ENCODE measurements at regions not wholly inside any gene's neighbourhood (a gene's known extent, or its start where the extent isn't known, plus 50 kb on each side); places are given as distances from the start of the nearest gene placed in this dataset.

DNA sequence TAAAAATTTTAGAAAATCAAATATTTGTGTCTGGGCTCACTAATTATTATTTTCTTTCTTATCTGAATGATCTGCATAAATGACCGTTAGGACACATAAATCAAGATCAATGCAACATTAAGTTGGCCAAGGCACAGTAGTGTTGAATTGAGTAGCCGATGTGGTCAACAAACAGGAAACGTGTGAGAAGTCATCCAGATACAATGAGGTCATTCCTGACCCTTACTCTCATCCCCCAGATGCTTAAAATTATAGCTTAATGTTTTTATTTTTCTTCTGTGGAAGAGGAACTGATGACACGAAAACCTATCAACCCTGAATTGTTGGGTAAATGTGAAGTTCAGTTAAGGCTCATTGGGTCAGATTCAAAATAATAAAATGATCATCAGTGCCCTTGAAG is 222.9 kb downstream of the RFC3 start:
- DNase-seq (ENCODE audit: low read depth) = no peak

DNA sequence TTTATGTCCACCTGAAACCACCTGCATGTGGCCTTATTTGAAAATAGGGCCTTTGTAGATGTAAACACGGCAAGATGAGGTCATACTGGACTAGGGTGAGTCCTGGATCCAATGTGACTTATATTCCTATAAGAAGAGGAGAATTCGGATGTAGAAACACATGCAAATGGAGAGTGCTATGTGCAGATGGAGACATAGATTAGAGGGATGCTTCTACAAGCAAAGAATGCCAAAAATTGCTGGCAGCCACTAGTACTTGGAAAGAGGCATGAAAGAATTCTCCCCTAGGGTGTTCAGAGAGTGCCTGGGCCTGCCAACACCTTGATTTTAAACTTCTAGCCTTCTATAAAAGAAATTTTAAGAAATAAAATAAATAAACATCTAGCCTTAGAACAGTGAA is 226.1 kb downstream of the RFC3 start:
- peak; percentile 86 for DNase-seq (ENCODE audit: low read depth)

DNA sequence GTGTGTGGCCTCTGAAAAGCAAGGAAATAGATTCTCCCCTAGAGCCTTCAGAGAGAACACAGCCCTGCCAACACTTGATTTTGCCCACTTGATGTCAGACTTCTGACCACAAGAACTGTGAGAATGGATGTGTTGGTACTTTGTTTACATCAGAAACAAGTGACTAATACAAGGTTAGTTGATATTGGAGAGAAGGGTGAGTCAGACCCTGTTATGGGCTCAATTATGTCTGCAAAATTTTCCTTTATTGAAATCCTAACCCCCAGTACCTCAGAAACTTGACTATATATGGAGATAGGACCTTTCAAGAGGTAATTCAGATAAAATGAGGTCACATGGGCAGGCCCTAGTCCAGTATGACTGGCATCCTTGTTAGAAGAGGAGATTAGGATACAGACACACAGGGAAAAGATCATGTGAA is 226.7 kb downstream of the RFC3 start:
- peak; percentile 94 for DNase-seq (ENCODE audit: low read depth)

DNA sequence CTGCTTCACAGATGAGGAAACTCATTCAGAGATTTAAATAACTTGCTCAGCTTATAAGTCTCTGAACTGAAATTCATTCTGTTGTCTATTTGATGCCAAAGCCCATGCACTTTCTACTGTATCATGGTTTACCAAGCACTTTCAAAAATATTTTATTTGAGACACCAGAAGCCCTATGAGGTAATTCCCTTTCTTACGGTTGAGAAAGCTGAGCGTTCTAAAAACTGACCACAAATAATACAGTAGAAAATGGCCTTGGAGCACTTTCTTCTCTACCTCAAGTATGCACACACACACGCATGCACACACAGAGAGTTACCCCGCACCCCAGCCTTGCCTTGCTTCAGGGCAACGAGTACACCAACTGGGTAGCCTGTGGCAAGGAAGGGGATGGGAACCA is 228.5 kb downstream of the RFC3 start:
- DNase-seq (ENCODE audit: low read depth) = peak; percentile 6

DNA sequence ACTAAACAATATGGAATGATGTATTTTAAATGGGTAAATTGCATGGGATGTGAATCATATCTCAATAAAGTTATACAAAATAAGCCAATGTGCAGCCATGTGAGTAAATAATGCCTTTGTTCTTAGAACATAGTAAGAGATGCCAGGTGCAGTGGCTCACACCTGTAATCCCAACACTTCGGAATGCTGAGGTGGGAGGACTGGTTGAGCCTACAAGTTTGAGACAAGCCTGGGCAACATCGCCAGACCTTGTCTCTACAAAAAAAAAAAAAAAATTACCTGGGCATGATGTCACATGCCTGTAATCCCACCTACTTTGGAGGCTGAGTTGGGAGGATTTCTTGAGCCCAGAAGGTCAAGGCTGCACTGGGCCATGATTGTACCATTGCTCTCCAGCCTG is 230.7 kb downstream of the RFC3 start:
- DNase-seq (ENCODE audit: low read depth) = no peak

DNA sequence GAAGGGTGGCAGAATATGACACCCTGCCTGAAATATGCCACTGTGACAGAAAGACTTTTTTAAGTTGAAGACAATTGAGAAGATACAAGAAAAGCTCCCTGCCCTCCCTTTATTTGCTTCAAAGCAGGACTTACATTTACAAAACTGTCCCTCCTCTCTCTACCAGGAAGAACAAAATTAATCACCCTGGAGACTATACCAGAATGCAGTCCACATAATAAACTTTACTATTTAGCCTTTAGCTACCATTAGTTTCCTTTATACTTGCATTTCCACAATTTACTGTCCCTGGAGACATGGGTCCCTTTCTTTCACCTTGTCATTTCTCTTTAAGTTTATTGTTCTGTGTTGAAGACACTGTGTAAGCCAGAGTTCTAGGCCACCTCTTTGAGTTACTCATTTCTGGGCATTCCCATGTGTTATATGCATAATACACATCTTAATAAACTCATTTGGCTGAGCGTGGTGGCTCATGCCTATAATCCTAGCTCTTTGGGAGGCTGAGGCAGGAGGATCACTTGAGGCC is 238.8 kb downstream of the RFC3 start:
- no peak for DNase-seq (ENCODE audit: low read depth)

DNA sequence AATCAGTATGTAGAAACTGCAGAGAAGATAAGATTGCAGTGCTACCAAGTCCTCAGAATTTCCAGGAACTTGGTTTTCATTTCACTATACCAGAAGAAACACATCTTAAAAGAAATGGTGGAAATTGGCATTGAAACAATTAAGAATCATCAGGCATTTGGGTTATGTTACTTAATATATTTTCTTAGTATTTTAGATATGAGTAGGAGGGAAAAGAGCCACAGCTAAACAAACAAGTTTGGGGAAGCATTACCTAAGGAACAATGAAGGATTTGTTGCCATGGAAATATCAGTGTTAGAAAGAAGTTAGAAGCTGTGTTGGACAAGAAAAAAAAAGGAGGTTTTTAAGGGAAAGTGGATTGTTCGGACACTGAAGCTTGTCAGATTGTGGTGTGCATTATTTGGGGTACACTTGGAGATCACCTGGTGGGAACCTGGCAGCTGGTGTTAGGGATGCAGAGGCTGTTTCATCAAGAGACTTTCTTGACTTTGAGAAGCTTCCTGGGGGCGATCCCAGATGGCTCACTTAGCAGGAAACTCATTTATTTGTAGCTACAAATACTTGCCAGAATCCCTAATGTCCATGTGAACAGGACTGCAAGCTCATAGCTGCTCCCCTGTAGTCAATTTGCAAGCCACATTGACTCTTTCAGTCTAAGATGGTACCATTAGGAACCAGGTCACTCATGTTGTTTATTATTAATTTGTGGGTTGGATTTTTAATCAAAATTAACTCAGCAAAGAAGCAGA is 246.7 kb downstream of the RFC3 start:
- DNase-seq (ENCODE audit: low read depth) = no peak

DNA sequence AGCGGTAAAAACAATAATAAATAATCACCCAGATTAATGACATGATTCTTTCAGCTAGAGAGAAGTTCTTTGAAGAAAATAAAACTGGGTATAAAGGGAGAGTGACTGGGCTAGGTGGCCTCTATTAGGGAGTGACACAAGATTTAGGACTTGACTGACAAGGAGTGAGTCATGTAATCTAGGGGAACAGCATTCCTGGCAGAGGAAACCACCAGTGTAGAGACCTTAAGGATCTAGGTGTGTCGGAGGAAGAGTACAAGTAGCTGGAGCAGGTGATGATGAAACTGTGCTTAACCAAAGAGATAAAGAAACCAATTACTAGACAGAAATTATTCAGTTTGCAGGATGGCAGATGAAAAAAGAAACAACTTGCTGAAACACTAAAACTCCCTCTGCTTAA is 248.0 kb downstream of the RFC3 start:
- DNase-seq (ENCODE audit: low read depth) = no peak

DNA sequence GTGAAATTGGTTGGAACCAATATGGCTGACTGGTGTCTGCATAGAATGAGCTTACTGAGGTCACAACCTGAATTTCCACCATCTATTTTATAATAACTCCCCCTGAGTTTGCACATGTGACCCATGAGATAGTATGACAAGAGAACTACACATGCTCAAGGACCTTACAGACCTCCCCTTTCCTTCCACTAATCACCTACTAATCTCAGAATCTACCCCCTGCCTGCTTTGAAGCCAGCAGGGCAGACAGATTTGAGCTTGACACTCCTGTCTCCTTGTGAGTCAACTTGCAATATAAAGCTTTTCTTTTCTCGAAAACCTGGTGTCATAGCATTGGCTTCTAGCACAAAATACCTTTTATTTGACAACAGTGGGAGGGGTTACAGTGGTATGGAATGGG is 248.4 kb downstream of the RFC3 start:
- DNase-seq (ENCODE audit: low read depth) = no peak

DNA sequence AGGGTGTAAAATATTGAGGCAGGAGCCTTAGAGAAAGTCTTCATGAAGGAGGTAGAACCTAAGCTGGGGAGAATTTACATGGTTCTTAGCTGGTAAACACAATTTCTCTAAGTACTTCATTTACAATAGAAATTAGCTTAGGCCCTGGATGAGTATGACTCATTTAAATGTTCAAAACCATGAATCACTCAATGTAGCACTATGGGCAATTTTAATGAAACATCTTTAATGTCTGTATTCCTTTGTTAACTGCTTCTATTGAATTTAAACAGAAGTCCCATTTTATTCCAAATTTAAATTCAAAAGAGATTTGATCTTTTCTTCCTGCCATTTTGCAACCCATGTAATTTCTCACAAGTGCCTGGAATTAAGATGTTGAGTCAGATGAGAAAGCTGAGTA is 252.1 kb downstream of the RFC3 start:
- no peak for DNase-seq (ENCODE audit: low read depth)

DNA sequence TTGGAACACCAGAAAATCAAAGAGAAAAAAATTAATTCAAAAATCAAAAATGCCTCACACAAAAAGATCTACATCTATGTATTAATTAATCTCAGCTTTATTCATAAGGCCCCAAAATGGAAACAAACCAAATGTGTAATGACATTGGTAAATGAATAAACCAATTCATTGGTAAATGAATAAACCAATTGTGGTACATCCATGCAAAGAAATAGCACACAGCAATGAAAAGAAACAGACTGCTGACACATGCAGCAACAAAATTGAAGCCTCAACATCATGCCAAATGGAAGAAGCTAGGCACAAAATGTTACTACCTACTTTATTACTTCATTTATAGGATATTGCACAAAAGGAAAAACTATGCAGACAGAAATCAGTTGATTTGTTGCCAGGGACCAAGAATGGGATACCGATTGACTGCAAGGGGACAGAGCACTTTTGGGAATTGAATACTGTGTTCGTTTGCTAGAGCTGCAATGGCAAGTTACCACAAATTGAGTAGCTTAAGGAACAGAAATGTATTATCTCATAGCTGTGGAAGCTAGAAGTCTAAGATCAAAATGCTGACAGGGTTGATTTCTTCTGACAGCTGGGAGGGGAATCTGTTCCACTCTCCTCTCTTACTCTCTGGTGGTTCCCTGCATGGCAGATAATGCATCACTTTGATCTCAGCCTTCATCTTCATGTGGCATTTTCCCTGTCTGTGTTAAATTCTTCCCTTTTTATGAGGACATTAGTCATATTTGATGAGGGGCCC is 252.8 kb downstream of the RFC3 start:
- no peak for DNase-seq (ENCODE audit: low read depth)

DNA sequence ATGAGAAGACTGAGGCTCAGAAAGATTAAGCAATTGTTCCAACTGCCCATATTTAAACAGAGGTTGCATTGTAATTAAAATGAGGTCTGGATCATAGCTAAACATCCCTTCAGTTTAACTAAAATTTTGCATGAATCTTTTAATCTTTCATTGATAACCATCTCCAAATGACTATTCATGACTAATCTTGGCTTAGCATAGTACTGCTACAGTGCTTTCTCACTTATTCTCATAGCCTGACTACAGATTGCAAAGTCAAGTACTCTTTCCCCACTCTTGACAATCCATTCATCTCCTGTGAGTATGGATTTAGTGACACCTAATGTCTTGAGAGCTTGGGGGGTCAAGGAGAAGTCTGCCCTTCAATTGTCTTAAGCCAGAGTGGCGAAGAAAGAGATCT is 258.4 kb downstream of the RFC3 start:
- peak; percentile 4 for DNase-seq (ENCODE audit: low read depth)

DNA sequence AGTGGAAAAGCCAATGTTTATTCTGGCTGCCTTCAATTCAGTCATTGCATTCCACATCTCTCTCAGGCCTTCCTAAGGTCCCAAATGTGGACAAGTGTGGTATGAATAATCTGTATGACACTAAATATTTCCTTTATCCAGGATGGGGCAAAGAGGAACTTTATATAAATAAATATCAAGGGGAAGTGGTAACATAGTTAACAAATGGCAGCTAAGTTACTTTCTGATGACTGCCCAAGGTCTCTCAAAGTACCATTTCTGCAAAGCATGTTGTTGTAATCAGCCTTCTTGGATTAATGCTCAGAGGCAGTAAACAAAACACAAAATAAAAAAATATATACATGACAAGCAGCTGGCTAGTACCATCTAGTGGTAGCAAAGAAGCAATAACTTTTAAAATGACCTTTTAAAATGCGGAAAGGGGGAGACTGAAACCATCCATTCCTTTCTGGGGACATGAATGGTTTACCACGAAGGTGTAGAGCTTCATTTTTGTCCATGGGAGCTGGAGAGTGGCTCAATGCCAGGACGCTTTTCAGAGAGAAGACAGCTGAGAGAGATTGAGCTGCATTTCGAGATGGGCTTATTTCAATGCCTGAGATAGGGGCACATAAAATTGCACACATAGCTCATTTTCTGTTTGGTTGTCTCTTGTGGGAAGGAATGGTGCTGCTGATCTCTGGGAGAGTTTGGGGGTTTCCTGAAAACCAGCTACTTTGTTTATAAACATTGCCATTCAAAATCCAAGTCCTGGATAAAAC is 259.2 kb downstream of the RFC3 start:
- peak; percentile 88 for DNase-seq (ENCODE audit: low read depth)

DNA sequence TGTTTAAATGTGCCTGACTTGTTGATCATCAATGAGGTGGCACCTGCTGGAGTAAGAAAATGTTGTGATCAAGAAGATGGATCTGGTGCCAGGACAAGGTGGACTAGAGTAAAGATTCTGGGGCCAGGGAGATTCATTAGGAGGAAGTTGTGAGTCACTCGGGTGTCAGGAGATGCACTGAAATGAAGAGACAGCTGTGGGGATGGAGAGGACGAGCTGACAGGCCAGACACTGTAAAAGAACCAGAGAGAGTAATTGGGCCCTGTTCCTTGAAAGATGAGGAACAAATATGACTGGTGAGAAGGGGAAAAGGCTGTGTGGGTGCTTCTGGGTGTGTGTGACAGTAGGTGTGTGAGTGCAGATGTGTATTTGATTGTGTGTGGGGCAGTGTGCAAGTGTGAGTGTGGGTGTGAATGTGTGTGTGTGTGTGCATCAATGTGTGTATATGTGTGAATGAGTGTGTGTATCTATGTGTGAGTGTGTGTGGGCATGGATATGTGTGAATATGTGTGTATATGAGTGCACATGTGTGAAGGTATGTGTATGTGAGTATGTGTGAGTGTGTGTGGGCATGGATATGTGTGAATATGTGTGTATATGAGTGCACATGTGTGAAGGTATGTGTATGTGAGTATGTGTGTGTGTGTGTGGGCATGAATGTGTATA is 260.5 kb downstream of the RFC3 start:
- DNase-seq (ENCODE audit: low read depth) = no peak

DNA sequence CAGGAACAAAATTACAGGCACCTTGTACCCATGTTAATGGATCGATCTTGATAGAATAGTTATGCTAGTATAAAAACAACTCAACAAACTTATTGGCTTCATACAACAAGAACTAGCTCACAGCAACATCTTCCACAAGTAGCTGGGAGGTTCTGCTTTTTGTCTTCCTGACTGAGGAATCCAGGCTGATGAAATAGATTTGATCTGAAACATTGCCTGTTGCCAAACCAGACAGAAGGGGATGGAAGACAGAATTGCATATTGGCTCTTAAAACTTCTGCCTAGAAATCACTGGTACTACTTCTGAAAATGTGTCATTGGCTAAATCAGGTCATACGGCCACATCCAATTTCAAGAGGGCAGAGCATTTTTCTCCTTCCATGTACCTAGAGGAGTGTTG is 267.3 kb downstream of the RFC3 start:
- DNase-seq (ENCODE audit: low read depth) = peak; percentile 2

DNA sequence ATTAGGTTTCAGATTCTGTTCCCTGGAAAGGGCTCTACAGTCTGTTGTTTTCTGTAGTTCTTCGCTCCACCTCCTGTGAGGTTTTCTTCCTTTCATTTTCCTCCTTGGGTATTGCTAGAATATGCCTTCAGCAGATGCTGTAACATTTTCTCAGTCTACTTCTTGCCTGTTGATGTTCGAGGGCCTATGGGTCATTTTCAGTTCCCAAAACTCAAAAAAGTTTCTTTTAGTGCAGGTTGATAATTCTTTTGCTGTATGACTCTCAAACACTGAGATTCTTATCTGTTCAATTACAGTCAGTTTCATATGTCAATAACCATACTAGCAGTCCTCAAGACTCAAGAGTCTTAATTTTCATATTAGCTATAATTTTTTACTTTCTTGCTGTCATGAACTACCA is 268.3 kb downstream of the RFC3 start:
- no peak for DNase-seq (ENCODE audit: low read depth)

DNA sequence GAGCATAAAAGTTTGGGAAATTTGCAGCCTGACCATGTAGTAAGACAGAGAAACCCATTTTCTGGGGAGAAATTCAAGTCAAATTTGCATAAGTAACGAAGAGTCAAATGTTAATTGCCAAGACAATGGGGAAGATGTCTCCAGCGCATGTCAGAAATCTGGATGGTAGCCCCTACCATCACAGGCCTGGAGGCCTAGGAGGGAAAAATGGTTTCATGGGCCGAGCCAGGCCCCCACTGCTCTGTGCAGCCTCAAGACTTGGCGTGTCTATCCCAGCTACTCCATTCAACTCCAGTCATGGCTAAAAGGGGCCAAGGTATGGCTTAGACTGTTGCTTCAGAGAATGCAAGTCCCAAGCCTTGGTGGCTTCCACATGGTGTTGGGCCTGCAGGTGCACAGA is 269.8 kb downstream of the RFC3 start:
- no peak for DNase-seq (ENCODE audit: low read depth)

DNA sequence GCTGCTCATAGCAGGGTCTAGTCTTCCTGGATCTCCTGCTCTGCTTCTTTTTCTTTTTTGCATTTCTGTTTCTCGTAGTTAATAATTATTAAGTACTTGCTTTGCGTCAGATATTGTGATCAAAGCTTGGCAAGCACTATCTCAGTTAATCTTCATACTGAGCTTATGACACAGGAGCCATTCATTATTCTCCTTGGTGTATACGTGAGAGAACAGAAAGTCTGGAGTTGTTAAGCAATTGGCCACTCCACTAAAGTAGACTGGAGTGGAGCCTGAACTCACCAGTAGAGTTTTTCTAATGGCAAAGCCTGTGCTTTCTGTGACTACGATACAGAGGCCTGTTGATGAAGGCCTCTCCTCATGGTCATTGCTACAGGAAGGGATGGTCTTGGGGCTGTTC is 285.9 kb downstream of the RFC3 start:
- DNase-seq (ENCODE audit: low read depth) = no peak

DNA sequence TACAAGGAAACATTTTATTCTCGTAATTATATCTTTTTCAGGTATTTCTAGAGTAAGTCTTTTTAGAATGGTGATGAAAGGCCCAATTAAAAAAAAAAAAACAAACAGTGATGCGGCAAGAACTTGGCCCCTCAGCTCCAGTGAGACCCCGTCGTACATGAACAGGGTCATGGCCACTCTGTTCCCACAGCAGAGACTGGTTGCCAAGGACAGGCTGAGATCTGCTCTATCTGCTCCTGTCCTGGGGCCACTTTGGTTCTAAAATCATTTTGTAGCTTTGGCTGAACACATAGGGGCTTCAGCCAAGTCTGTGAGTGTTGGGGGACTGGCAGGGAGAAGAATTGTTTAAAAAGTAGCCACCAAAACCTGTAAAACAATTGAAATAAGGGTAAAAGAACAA is 286.9 kb downstream of the RFC3 start:
- no peak for DNase-seq (ENCODE audit: low read depth)

DNA sequence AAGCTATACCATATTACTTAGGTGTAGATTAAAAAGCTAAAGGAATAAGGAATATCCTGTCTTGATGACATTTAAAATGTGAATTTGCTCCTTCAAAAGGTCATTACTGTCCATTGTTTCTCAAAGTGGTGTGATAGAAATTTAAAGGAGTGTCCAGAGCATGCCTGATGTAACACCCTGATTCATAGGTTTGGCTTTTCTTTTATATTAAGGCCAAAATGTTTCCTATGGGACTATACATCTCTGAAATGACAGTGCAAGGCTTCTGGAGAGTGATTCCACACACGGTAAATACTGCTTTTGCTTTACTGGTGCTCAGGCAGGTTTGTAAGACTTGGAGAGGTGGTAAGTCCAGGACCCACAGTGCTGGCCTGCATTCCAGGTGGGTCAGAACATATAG is 289.9 kb downstream of the RFC3 start:
- DNase-seq (ENCODE audit: low read depth) = no peak

DNA sequence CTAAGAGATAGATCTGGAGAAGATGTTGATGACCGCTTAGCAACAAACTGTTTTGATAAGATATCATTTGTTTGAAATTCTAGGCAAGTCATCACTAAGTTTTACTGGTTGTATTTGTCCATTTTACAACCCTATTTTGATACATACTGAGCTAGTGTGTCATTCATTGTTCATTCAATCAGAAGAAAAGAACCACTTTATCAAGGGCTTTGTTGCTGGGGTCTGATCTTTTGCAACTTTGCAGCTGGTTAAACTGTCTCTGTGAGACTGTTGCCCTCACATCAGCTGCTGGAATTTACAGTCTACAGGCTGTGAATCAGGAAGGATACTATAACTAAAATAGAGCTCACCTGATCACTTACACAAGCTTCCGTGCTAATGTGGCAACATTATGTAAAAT is 290.5 kb downstream of the RFC3 start:
- no peak for DNase-seq (ENCODE audit: low read depth)

DNA sequence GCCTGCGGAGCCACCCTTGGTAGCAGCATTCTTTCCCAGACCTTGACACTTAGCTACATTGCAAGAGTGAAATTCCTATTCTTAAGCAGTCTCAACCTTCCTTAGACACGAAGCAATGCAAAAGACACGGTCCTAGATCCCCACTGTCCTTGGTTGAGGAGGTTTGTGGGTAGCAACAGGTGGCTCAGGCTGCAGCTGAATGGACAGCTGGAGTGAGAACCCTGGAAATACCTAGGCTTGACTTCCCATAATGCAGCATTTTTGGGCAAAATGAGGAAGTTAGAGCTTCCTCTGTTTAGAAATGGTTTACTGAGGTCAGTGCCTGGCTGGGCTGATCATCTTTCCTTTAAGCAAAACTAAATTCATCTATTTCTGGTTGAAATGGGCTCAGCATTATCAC is 296.6 kb downstream of the RFC3 start:
- DNase-seq (ENCODE audit: low read depth) = no peak
